ENCODE measurements at regions not wholly inside any gene's neighbourhood (a gene's known extent, or its start where the extent isn't known, plus 50 kb on each side); places are given as distances from the start of the nearest gene placed in this dataset.

GRCh38 chr5:29276371-29276770 is 1917.1 kb upstream of the CDH6 start:
- TF ChIP-seq, protein P1, sequence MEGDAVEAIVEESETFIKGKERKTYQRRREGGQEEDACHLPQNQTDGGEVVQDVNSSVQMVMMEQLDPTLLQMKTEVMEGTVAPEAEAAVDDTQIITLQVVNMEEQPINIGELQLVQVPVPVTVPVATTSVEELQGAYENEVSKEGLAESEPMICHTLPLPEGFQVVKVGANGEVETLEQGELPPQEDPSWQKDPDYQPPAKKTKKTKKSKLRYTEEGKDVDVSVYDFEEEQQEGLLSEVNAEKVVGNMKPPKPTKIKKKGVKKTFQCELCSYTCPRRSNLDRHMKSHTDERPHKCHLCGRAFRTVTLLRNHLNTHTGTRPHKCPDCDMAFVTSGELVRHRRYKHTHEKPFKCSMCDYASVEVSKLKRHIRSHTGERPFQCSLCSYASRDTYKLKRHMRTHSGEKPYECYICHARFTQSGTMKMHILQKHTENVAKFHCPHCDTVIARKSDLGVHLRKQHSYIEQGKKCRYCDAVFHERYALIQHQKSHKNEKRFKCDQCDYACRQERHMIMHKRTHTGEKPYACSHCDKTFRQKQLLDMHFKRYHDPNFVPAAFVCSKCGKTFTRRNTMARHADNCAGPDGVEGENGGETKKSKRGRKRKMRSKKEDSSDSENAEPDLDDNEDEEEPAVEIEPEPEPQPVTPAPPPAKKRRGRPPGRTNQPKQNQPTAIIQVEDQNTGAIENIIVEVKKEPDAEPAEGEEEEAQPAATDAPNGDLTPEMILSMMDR (IDR thresholded peaks at IDR 0.05; ENCODE audit: low read depth, low read length): no peak
- no peak for TF ChIP-seq POLR2A (IDR thresholded peaks at IDR 0.05; ENCODE audit: extremely low read depth, insufficient read length)
